ENCODE measurements at regions not wholly inside any gene's neighbourhood (a gene's known extent, or its start where the extent isn't known, plus 50 kb on each side); places are given as distances from the start of the nearest gene placed in this dataset. TPM values are rescaled to one million over a fixed set of nuclear protein-coding genes. Genes with fewer than 3 reads are reported as not detected.

Small RNA genes lying in the stretch of these regions (small RNA-seq; reads per million reads assigned to genes)
- gene AC087499.6 (not detected), gene RNU6-1178P (not detected)

Data from GM12878 (cell line).